Naive B cell (primary cell): ENCODE measurements at regions not wholly inside any gene's neighbourhood (a gene's known extent, or its start where the extent isn't known, plus 50 kb on each side); places are given as distances from the start of the nearest gene placed in this dataset.

ENCODE experiments used
- ATAC-seq, 2 donors: fragments of 150-1000 bp; cut with Tn5 transposase; 2 replicates each; pipeline ENCODE4 v1.10.0; 2021; ENCODE audit warnings: low read depth in 2 of 2, mild to moderate bottlenecking in 2 of 2, moderate library complexity in 2 of 2
- DNase-seq: peaks from one replicate; pipeline ENCODE4 v3.0.0; 2022
- H3K27ac Mint-ChIP-seq, 6 donors: one replicate each; pipeline ENCODE4 v1.8.0; 2020 to 2022; ENCODE audit warnings: mild to moderate bottlenecking in 6 of 6, mixed read lengths in 6 of 6, moderate library complexity in 5 of 6, inconsistent platforms in 2 of 6
- H3K27me3 Mint-ChIP-seq, 3 donors: one replicate each; pipeline ENCODE4 v1.8.0; 2021 to 2022; ENCODE audit warnings: mixed read lengths in 3 of 3, mild to moderate bottlenecking in 1 of 3
- H3K36me3 Mint-ChIP-seq, 2 donors: one replicate each; pipeline ENCODE4 v1.8.0; 2020 to 2022; ENCODE audit warnings: mixed read lengths in 2 of 2, inconsistent platforms in 1 of 2, mild to moderate bottlenecking in 1 of 2
- H3K4me1 Mint-ChIP-seq, 3 donors: one replicate each; pipeline ENCODE4 v1.8.0; 2020 to 2022; ENCODE audit warnings: mixed read lengths in 3 of 3, inconsistent platforms in 1 of 3, mild to moderate bottlenecking in 1 of 3, moderate library complexity in 1 of 3
- H3K4me3 Mint-ChIP-seq, 8 donors: one replicate each; pipeline ENCODE4 v1.8.0; 2020 to 2022; ENCODE audit warnings: mild to moderate bottlenecking in 8 of 8, mixed read lengths in 8 of 8, moderate library complexity in 8 of 8, inconsistent platforms in 2 of 8
- H3K9me3 Mint-ChIP-seq, 7 donors: one replicate each; pipeline ENCODE4 v1.8.0; 2020 to 2022; ENCODE audit warnings: mixed read lengths in 7 of 7, mild to moderate bottlenecking in 5 of 7, inconsistent platforms in 2 of 7, moderate library complexity in 1 of 7

DNA sequence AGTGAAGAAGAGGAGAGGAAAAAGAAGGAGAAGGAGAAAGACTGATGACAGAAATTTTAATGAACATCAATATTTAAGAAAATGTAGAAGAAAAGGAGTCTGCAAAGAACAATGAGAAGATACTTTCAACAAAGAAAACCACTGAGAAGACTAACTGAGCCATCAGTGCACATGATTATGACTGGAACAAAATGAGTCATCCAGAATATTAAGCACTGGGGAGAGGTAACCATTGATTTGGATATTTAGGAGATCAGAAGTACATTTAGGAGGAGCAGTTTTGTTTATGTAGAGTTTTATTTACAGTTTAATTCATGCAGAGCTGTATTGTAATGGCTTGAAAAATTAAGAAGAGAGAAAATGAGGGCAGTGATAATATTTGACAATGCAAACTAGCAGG, 159.1 kb downstream of the C12orf50 start:
- Mint-ChIP-seq H3K36me3 (no peaks in the 10 kb centered on the region), H3K4me1 (no peaks in the 10 kb centered on the region), H3K27ac (no peak overlapping the region), H3K27me3 (no peaks in the 10 kb centered on the region), H3K9me3 (peaks cover 0 to 1% (median 0%) of the 10 kb centered on the region in 7 donors), H3K4me3 (no peak overlapping the region)
- DNase-seq = no peak
- no peak for ATAC-seq

DNA sequence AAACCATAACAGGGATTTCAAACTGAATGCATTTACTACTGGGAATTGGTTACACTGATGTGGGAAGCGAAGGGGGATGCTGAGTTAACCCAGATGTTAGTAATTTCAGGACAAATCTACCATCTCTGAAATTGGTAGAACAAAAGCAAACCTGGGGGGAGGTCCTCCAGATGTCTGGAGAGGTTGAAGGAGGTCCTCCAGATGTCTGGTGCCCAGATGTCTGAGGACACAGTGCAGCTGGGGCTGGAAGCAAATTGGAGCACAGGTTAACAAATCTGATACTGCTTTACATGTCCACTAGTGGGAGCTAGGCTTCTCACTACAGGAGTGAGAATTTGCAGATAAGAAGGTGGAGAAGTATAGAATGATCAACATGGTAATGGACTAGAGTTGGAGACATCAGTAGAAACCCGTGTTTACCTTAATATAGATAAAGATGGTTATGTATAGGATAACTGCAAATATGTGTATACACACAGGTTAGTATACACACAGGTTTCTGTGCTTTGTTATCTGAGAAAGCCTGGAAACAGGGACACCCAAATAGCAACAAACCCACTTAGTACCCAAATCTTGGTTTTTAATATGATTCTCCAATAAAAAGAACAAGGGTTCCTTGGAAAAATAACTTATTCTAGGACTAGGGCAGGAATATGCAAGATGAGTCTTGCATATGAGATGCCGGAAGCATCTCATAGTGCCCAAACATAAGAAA, 162.5 kb downstream of the C12orf50 start:
- Mint-ChIP-seq H3K9me3 (no peaks in the 10 kb centered on the region), H3K4me3 (no peak overlapping the region), H3K4me1 (no peaks in the 10 kb centered on the region), H3K27me3 (no peaks in the 10 kb centered on the region), H3K27ac (no peak overlapping the region), H3K36me3 (no peaks in the 10 kb centered on the region)
- DNase-seq (no peak), ATAC-seq (no peak)

DNA sequence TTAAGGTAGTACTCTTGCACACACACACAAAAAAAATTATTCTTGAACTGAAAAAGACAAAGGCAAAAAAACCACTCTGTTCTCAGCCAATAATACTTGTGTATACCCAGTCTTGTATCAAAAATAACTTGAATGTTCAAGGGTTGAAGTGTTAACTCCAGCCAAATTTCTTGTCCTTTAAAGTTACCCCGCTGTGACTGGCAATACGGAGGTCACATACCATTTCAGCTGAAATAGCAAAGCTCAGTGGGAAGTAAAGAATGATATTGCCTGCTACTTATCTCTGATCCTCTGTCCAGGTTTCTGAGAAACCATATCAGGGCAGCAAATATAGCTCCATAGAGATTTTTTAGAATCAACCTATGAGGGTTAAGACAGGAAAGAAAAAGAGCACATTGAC, 167.4 kb downstream of the C12orf50 start:
- H3K27ac Mint-ChIP-seq = no peak overlapping the region
- H3K27me3 Mint-ChIP-seq = no peaks in the 10 kb centered on the region
- no peak for ATAC-seq
- no peak overlapping the region for H3K4me3 Mint-ChIP-seq
- no peaks in the 10 kb centered on the region for H3K36me3 Mint-ChIP-seq
- H3K4me1 Mint-ChIP-seq = no peaks in the 10 kb centered on the region
- no peak for DNase-seq
- no peaks in the 10 kb centered on the region for H3K9me3 Mint-ChIP-seq

DNA sequence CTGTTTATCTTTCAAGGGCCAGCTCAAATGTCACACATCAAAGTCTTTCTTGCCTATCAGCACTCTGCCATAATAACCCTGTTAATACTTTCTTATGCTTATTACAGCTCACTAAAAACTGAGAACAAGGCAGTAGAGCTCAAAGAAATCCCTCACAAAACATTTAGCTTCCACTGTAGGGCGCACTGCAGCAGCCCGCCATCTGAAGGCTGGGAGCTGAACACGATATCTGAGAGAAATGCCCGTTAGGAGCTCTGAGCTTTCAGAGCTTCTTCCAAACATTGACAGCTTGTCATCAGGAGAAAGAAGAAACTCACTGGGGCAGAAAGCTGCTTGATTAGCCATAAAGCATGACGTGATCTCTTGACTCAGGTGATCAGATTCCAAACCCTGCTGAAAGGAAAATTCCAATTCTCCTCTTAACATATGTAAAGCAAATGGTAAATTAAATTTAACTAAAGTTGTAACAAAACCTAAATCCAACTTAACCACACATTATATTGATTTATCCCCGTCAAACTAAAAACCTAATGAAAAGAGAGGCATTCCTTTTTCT, 175.7 kb downstream of the C12orf50 start:
- no peaks in the 10 kb centered on the region for H3K4me1 Mint-ChIP-seq
- DNase-seq (no peak), ATAC-seq (no peak)
- no peaks in the 10 kb centered on the region for H3K36me3 Mint-ChIP-seq
- H3K27ac Mint-ChIP-seq = no peak overlapping the region
- H3K9me3 Mint-ChIP-seq = peaks cover 0 to 1% (median 0%) of the 10 kb centered on the region in 7 donors
- H3K27me3 Mint-ChIP-seq = peaks cover 0 to 2% (median under 1%) of the 10 kb centered on the region in 3 donors
- no peak overlapping the region for H3K4me3 Mint-ChIP-seq

DNA sequence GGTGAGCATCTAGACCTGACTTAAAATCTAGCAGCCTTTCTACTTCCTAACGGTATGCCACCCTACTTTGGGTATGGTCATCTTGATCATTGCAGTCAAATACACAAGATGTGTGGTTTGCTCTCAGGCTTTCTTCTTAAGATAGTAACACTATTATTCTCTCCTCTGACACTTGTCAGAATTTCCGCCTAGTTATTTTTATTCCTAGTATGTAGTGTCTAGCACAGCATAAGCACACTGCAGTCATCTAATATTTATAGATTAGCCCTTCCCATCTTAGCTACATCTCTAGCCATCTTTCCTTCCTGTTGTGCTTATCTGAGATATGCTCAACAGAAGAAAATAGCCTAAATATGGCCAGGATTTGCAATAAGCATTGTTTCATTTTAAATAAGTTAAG, 180.1 kb downstream of the C12orf50 start:
- Mint-ChIP-seq H3K27me3 (peaks cover 0 to 10% (median 8%) of the 10 kb centered on the region in 3 donors), H3K4me3 (no peak overlapping the region), H3K4me1 (no peaks in the 10 kb centered on the region), H3K36me3 (no peaks in the 10 kb centered on the region), H3K9me3 (peaks cover 0 to 1% (median 0%) of the 10 kb centered on the region in 7 donors), H3K27ac (no peak overlapping the region)
- DNase-seq (no peak), ATAC-seq (no peak)

DNA sequence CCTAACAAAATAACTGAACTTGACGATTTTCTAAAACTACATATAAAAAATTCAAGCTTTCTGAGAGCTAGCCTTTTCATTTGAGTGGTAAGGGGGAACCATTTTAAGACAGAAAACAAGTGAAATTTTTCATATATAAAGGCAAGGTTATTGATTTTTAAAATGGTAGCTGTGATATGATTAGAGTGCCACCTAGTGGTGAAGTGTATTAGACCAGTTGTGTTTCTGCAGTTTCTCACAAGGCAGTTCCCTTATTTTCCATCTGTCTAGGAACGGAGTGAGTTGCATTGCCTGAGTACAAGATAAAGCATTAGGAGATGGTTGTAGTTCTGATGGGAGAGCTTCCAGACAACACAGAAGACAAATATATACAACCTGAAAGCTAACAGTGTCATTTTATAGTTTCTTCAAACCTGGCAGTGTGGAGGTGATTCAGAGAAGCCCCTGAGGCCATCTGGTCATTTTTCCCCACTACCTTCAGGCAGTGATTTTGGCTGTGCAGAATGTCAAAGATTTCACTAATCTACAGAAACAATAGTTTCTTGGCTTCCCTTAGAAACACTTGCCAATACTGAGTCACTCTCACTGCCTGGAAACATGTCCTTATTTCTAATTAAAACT, 180.8 kb downstream of the C12orf50 start:
- ATAC-seq = peak; percentile 28 to 64
- no peak overlapping the region for H3K4me3 Mint-ChIP-seq
- peaks cover 0 to 1% (median 0%) of the 10 kb centered on the region in 7 donors for H3K9me3 Mint-ChIP-seq

DNA sequence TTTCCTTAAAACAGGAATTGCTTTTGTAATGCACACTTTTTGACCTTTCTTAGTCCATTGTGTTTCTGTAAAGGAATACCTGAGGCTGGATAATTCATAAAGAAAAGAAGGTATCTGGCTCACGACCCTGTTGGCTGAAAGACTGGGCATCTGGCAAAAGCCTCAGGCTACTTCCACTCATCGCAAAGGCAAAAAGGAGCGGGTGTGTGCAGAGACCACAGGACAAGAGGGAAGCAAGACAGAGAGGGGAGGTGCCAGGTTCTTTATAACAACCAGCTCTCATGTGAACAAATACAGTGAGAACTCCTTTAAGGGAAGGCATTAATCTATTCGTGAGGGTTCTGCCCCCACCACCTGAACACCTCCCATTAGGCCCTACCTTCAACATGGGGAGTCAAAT, 182.1 kb downstream of the C12orf50 start:
- Mint-ChIP-seq H3K4me1 (no peaks in the 10 kb centered on the region), H3K9me3 (peaks cover 0 to 3% (median 0%) of the 10 kb centered on the region in 7 donors), H3K27me3 (peaks cover 0 to 10% (median 8%) of the 10 kb centered on the region in 3 donors), H3K27ac (peak overlapping the region in 1 of 6 donors; percentile 84), H3K36me3 (no peaks in the 10 kb centered on the region), H3K4me3 (no peak overlapping the region)
- DNase-seq (no peak), ATAC-seq (no peak)

More for the DNA sequence above, 180.8 kb downstream of the C12orf50 start:
- Mint-ChIP-seq H3K36me3 (no peaks in the 10 kb centered on the region), H3K27ac (no peak overlapping the region), H3K4me1 (no peaks in the 10 kb centered on the region), H3K27me3 (peaks cover 0 to 10% (median 8%) of the 10 kb centered on the region in 3 donors)
- peak; percentile 34 for DNase-seq

DNA sequence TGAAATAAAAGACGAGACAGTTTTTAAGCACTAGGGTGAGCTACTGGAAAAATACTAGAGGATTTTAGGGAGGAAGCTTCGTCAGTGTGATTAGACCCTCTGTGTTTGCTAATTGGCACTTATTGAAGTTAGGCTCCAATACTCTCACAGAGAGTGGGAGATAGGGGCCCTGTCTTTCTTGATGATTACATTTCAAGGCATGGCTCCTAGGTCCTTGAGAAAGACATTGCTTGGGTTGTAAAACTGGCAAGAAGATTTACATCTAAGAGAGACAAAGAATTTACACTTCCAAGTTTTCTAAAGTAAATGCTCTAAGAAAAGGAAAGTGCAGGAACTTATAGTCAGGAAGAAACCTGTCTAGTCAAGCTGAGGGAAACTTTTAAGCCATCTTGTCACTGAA, 183.2 kb downstream of the C12orf50 start:
- Mint-ChIP-seq H3K27ac (no peak overlapping the region), H3K4me3 (no peak overlapping the region), H3K27me3 (peaks cover 0 to 10% (median 8%) of the 10 kb centered on the region in 3 donors), H3K9me3 (peaks cover 0 to 2% (median 0%) of the 10 kb centered on the region in 7 donors), H3K36me3 (no peaks in the 10 kb centered on the region), H3K4me1 (no peaks in the 10 kb centered on the region)
- DNase-seq (no peak), ATAC-seq (no peak)

DNA sequence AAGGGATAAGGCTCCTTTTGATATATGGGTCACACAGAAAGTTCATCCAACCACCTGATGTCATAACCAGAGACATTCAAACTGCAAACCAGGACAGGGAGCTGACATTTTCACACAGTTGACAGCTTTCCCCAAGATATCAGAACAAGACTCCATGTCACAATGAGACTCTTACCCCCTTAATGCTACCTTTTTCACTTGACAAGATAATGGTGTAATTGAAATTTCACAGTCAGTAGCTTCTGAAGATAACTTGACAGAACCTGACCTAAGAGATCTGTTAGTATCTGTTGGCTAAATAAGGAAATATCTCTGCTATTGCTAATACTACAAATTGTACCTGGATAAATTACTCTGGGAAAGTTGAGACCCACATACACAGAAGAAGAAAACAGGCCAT, 187.3 kb downstream of the C12orf50 start:
- no peak overlapping the region for H3K4me3 Mint-ChIP-seq
- no peaks in the 10 kb centered on the region for H3K36me3 Mint-ChIP-seq
- H3K9me3 Mint-ChIP-seq = peaks cover 0 to 4% (median 0%) of the 10 kb centered on the region in 7 donors
- H3K27me3 Mint-ChIP-seq = peaks cover 0 to 6% (median 0%) of the 10 kb centered on the region in 3 donors
- H3K4me1 Mint-ChIP-seq = no peaks in the 10 kb centered on the region
- DNase-seq (no peak), ATAC-seq (no peak)
- no peak overlapping the region for H3K27ac Mint-ChIP-seq

DNA sequence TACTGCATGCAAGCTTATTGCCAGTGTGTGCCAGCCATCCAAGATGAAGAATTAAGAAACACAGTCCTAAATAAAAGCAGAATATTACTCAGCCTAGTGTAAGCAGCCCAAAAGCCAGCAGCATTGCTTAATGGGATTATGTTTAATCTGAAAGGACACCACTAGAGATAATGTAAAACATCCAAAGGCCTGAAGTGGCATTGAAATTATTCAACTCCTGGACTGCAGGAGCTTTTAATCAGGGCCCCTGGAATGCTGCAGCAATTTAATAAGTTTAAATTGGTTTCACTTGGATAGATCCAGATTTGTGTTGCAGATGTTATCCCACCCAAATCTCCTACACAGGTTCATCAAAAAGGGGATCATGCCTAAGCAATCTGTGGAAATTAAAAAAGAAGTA, 193.0 kb downstream of the C12orf50 start:
- Mint-ChIP-seq H3K9me3 (peaks cover 0 to 4% (median 0%) of the 10 kb centered on the region in 7 donors), H3K4me3 (no peak overlapping the region), H3K36me3 (no peaks in the 10 kb centered on the region), H3K4me1 (no peaks in the 10 kb centered on the region), H3K27me3 (peaks cover 0 to 4% (median 0%) of the 10 kb centered on the region in 3 donors), H3K27ac (no peak overlapping the region)
- DNase-seq (no peak), ATAC-seq (no peak)

DNA sequence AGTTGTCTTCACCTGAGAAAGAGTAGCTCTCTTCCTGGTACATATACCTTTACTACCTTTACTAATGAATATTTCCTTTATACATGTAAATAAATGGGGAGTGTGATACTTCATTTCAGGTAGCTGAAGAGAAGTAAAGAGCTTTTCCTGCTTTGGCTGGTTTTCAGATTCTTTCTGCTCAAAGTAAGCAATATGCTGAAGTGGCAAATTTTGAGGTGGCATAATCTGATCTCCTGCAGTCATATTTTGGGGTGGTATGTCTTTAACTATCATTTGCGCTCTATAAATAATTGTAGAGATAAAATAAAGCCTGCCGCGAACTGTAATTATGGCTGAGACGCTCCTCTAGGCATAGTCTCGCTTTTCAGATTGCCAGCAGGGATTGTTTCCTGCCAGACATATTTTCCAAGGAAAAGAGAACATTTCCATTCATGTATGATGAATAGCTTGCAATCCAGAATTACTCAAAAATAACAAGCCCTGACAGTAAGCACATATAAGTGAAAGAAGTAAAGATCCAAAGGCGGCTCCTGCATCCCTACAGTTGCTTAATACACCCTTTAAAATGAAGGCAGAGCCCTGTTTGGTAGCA, 200.7 kb downstream of the C12orf50 start:
- H3K9me3 Mint-ChIP-seq = peaks cover 0 to 4% (median 0%) of the 10 kb centered on the region in 7 donors
- H3K36me3 Mint-ChIP-seq = no peaks in the 10 kb centered on the region
- no peak overlapping the region for H3K27ac Mint-ChIP-seq
- DNase-seq (no peak), ATAC-seq (no peak)
- no peak overlapping the region for H3K4me3 Mint-ChIP-seq
- H3K27me3 Mint-ChIP-seq = peaks cover 0 to 4% (median 0%) of the 10 kb centered on the region in 3 donors
- no peaks in the 10 kb centered on the region for H3K4me1 Mint-ChIP-seq

DNA sequence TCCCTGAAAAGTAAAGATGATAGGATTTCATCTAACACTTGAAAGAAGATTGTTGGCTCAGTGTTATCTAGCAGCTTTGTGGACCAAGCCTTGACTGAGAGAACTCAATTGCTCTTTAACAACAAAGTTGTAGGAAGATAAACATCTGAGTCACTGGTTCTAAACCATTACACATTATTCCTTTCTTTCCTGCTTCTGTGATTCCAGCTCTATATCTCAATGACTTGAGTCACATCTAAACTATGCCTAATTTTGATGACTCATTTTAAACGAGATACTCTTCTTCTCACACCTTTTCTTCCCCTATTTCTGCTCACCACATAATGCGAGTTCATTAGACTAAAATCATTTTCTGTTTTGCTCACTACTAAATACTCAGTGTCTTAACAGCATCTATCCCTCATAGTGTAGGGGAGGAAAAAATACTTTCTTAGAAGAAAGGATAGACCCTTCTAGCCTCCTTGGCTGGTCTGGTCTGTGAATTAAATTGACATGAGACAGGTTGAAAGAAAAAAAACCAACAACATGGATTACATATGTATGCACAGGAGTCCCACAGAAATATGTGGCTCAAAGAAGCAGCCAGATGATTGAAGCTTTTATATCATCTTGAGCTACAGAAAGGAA, 201.4 kb downstream of the C12orf50 start:
- no peaks in the 10 kb centered on the region for H3K4me1 Mint-ChIP-seq
- peaks cover 0 to 4% (median 0%) of the 10 kb centered on the region in 3 donors for H3K27me3 Mint-ChIP-seq
- H3K4me3 Mint-ChIP-seq = no peak overlapping the region
- ATAC-seq = no peak
- H3K9me3 Mint-ChIP-seq = peaks cover 0 to 2% (median 0%) of the 10 kb centered on the region in 7 donors
- H3K36me3 Mint-ChIP-seq = no peaks in the 10 kb centered on the region
- no peak for DNase-seq
- H3K27ac Mint-ChIP-seq = no peak overlapping the region

DNA sequence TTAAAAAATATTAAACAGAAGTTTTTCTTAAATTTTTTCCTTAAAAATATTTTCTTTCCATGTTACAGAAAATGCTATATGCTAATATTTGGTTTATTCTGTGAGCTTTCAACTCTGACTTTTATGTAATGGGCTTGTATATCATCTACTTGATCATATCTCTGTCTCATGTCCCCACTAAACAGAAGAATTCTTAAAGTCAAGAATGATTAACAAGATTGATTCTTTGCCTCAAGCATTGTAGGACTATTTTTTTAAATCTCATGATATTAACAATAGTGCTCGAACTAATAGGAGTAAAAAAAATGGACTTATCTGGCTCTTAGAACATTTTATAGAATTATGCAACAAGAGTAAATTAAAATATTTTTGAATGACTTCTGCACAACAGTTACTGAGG, 206.3 kb downstream of the C12orf50 start:
- peaks cover 0 to 5% (median 0%) of the 10 kb centered on the region in 3 donors for H3K27me3 Mint-ChIP-seq
- DNase-seq (no peak), ATAC-seq (no peak)
- H3K4me3 Mint-ChIP-seq = no peak overlapping the region
- H3K27ac Mint-ChIP-seq = no peak overlapping the region
- no peaks in the 10 kb centered on the region for H3K4me1 Mint-ChIP-seq
- no peaks in the 10 kb centered on the region for H3K36me3 Mint-ChIP-seq
- no peaks in the 10 kb centered on the region for H3K9me3 Mint-ChIP-seq
